Stomach smooth muscle (tissue), 2 donors: ENCODE measurements at regions not wholly inside any gene's neighbourhood (a gene's known extent, or its start where the extent isn't known, plus 50 kb on each side); places are given as distances from the start of the nearest gene placed in this dataset.
"Not testable (repeated sequence)": the region's sequence is repeated elsewhere in the genome, so short reads cannot be mapped to it uniquely, and the experiment has no call there.

Source experiments
- H3K27ac ChIP-seq: one replicate; pipeline ENCODE4 v1.7.0; 2013; ENCODE audit warnings: mild to moderate bottlenecking, low read length, inconsistent platforms
- H3K27me3 ChIP-seq, 2 donors: one replicate each; pipeline ENCODE4 v1.7.0; 2013; ENCODE audit warnings: low read length in 2 of 2; ENCODE audit not compliant: insufficient read depth in 2 of 2, control insufficient read depth in 1 of 2
- H3K36me3 ChIP-seq, 2 donors: one replicate each; pipeline ENCODE4 v1.7.0; 2013; ENCODE audit warnings: low read length in 2 of 2; ENCODE audit not compliant: control insufficient read depth in 2 of 2, insufficient read depth in 2 of 2
- H3K4me1 ChIP-seq: one replicate; pipeline ENCODE4 v1.7.0; 2013; ENCODE audit warnings: low read length; ENCODE audit not compliant: control insufficient read depth, insufficient read depth
- H3K4me3 ChIP-seq, 2 donors: one replicate each; pipeline ENCODE4 v1.7.0; 2013; ENCODE audit warnings: low read length in 2 of 2
- H3K9ac ChIP-seq, 2 donors: one replicate each; pipeline ENCODE4 v1.7.0; 2013; ENCODE audit warnings: low read length in 2 of 2, mild to moderate bottlenecking in 1 of 2
- H3K9me3 ChIP-seq, 2 donors: one replicate each; pipeline ENCODE4 v1.7.0; 2013; ENCODE audit warnings: low read length in 2 of 2; ENCODE audit not compliant: control insufficient read depth in 2 of 2
- donor health status: healthy.
- donor health status: Pancreatic carcinoma.

DNA sequence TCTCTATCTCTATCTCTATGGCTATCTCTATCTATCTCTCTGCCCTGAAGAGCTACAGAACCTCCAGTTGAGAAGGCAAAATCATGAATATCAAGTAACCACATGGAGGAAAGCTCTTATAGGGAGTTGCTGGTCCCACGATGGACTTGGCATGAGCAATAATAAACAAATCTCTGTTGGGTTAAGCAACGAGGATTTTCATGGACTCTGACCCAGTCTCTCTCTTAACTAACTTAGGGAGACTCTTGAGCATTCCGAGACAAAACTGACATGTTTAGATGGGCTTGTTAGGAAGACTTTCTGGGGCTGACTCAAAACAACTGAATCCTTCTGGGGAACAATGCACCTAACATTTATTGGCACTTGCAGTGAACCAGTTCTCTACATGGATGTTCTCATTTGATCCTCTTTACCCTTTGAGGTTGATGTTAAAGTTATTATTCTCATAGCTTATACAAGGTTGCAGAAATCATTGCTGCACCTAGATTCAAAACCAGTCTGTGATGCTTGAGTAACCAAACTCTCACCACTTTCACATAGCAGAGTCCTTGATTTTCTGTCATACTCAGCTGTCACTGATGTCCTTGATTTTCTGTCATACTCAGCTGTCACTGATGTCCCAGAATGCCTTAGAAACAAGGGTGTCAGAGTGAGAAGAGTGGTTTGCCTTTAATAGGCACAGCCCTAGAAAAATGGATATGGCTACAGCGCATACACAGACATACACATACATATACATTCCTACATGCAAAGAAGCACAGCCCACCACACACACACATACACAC, 354.6 kb upstream of the MAF start:
- Histone ChIP-seq H3K27ac (no peak overlapping the region), H3K9ac (no peak overlapping the region), H3K27me3 (no peaks in the 10 kb centered on the region), H3K4me1 (no peaks in the 10 kb centered on the region), H3K36me3 (no peaks in the 10 kb centered on the region), H3K4me3 (no peak overlapping the region), H3K9me3 (peaks cover 0 to 4% of the 10 kb centered on the region in 2 donors)

DNA sequence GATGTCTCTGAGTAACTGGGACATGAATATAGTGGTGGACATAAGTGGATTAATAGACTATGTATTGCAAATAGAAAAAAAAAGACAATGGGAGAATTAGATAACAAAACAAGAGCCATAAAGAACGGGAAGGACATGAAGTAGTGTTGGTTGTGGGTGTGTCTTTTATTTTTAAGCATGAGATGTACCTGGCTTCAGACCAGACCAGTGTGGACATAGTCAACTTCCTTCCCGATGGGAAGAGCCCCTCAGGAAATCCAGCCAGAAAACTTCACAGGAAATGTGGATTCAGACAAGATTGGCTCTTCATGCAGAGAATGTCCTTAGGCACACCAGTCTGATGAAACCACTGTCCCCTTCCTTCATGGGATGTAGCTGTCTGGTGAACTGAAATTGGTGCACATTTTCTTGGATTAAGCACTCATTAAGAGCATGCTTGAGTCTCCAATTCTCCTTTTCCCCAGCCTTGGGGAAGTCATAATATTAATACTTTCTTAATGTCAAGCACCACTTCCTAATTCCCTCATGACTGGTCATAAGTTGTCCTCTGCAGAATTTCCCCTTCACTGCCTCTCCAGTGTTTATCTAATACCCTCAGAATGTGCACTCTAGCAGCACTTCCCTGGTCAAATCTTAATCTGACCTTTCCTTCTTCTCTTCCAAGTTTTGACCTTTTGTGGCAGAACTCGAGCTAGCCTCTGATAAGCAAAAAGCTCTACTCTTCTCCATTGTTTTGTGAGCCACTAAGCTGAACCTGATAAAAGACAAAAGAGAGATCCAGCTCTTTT, 350.6 kb upstream of the MAF start:
- no peak overlapping the region for H3K27ac ChIP-seq
- no peaks in the 10 kb centered on the region for H3K9me3 ChIP-seq

DNA sequence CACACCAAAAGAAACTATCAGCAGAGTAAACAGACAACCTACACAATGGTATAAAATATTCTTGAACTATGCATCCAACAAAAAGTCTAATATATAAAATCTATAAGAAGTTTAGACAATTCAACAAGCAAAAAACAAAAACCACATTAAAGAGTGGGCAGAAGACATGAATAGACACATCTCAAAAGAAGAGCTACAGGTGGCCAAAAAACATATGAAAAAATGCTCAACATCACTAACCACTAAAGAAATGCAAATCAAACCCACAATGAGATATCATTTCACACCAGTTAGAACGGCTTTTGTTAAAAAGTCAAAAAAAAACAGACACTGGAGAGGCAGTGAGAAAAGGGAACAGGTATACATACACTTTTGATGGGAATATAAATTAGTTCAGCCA, 348.9 kb upstream of the MAF start:
- Histone ChIP-seq H3K27ac (no peak overlapping the region), H3K9ac (no peak overlapping the region), H3K36me3 (no peaks in the 10 kb centered on the region), H3K27me3 (no peaks in the 10 kb centered on the region), H3K4me1 (no peaks in the 10 kb centered on the region), H3K4me3 (no peak overlapping the region), H3K9me3 (no peaks in the 10 kb centered on the region)

More for the DNA sequence above, 350.6 kb upstream of the MAF start:
- no peaks in the 10 kb centered on the region for H3K36me3 ChIP-seq
- H3K27me3 ChIP-seq: no peaks in the 10 kb centered on the region
- no peaks in the 10 kb centered on the region for H3K4me1 ChIP-seq
- H3K4me3 ChIP-seq: no peak overlapping the region
- H3K9ac ChIP-seq: no peak overlapping the region

DNA sequence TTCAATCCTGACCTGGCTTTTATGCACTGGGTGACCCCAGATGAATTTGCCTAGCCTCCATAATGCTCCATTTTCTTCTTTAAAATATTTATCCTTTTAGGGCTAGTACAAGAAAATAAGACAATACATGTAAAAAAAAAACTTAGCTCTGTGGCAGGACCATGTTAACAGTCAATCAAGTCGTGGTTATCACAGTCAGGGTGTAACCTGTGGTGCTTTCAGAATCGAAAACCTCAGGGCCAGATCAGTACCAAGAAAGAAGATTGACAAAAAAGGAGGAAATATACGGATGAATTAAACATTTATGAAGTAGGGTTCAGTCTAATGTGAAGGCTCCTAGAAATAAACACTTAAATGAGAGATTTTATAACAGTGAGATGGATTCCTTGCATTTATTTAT, 347.2 kb upstream of the MAF start:
- Histone ChIP-seq H3K9ac (no peak overlapping the region), H3K27ac (no peak overlapping the region), H3K4me3 (no peak overlapping the region), H3K4me1 (no peaks in the 10 kb centered on the region), H3K27me3 (no peaks in the 10 kb centered on the region), H3K9me3 (no peaks in the 10 kb centered on the region), H3K36me3 (no peaks in the 10 kb centered on the region)

DNA sequence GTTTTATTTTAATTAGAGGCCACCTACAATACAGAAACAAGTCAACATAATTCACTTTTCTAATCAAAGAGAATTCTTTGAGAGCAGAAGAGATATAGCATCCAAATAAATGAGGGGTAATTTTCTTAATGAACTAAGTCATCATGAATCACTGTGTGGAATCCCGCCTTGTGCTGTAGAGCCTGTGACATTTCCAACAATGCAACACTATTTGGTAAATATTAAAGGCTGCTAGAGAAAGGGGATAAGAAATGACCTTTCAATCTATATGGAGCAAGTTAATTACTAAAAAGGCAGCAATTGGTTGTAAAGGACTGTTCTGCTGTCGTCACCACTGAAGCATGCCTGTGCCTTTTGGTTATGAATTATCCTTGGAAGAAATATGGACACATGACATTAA, 345.7 kb upstream of the MAF start:
- H3K4me1 ChIP-seq: no peaks in the 10 kb centered on the region
- H3K27ac ChIP-seq: no peak overlapping the region
- no peaks in the 10 kb centered on the region for H3K36me3 ChIP-seq
- H3K9me3 ChIP-seq: no peaks in the 10 kb centered on the region
- no peaks in the 10 kb centered on the region for H3K27me3 ChIP-seq
- no peak overlapping the region for H3K9ac ChIP-seq
- H3K4me3 ChIP-seq: no peak overlapping the region

DNA sequence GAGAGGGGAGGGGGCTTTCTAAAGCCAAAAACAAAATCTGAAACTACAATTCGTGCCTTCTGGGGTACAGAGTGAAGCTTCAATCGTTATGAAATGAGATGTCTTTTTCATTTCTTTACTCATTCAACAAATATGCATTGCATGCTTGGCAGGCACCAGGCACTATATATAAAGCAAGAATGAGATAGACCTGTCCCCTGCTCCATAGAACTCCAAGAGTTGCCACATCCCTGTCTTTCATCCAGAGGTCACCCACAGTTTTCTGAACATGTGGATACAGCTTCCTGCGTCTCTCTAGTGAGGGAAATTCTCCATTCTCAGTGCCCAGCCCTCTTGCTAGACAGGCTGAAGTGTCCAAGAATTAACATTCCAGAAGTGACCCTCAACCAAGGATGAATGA, 343.2 kb upstream of the MAF start:
- Histone ChIP-seq H3K4me3 (no peak overlapping the region), H3K4me1 (no peaks in the 10 kb centered on the region), H3K9me3 (no peaks in the 10 kb centered on the region), H3K27ac (no peak overlapping the region), H3K27me3 (no peaks in the 10 kb centered on the region), H3K36me3 (no peaks in the 10 kb centered on the region), H3K9ac (no peak overlapping the region)

DNA sequence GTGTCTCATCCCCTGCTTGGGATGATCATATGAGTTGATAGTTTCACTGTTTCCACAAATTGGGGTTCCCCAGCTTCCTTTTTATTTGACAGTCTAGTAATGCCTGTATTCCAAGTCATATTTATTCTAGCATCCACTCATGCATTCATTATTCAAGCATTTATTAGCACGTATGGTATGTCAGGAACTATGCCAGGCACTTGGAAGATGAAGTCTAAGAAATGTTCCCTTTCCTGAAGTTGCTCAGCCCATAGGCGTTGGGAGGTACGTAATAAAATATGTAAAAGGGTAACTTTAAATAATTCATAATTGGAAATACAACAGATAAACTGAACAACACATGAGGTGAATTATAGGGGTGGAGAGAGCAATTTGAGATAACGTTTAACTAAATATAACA, 338.0 kb upstream of the MAF start:
- Histone ChIP-seq H3K4me3 (no peak overlapping the region), H3K9me3 (no peaks in the 10 kb centered on the region), H3K9ac (no peak overlapping the region), H3K27me3 (no peaks in the 10 kb centered on the region), H3K36me3 (no peaks in the 10 kb centered on the region), H3K27ac (no peak overlapping the region), H3K4me1 (no peaks in the 10 kb centered on the region)

DNA sequence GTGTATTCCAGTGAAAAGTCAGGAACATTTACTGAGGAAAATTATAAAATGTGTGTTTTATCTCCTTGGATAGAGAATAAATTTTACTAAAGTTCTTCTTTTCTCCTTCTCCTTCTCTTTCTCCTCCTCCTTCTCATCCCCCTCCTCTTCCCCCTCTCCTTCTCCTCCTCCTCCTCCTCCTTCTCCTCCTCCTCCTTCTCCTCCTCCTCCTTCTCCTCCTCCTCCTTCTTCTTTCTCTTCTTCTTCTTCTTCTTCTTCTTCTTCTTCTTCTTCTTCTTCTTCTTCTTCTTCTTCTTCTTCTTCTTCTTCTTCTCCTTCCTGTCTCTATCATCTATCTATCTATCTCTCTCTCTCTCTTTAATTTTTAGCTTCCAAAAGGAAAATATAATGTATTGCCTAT, 337.1 kb upstream of the MAF start:
- not testable (repeated sequence) for H3K27me3 ChIP-seq, H3K4me1 ChIP-seq, H3K36me3 ChIP-seq, H3K27ac ChIP-seq, H3K9ac ChIP-seq, H3K4me3 ChIP-seq, H3K9me3 ChIP-seq

DNA sequence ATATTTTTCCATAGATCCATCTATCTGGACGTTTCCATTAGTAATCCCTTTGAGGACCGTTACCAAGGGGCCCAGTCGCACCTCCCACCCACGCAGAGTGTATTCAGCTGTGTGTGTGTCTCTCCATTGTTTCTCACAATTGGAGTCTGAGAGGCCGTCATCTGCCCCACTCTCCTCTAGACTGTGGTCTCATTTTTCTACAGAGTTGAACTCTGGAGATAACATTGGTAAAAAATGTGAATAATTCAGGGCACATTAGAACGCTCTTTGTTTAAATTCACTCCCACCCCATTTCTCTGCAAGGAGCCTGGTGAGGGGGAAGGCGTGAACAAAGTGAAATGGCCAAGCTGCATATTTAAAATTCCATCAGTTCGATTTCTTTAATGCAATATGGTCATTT, 333.1 kb upstream of the MAF start:
- Histone ChIP-seq H3K9me3 (no peaks in the 10 kb centered on the region), H3K36me3 (no peaks in the 10 kb centered on the region), H3K9ac (no peak overlapping the region), H3K27me3 (no peaks in the 10 kb centered on the region), H3K4me1 (peaks cover 5% of the 10 kb centered on the region), H3K4me3 (no peak overlapping the region), H3K27ac (no peak overlapping the region)

DNA sequence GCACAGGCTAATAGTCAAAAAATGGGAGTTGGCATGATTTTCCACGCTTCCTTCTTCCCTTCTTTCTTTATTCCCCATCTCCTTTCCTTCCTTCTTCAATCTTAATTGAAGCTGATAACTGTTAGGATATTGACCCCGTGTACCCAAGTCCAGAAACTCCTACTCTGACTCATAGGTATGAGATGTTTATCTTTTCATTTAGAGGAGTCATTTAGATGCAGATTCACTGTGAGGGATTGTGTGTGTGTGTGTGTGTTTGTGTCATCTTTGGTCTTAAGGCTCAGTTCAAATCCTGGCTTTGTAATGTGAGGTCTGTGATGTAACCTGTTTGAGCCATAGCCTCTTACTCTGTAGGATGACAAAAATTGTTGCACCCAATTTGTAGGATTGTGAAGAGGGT, 332.0 kb upstream of the MAF start:
- Histone ChIP-seq H3K9ac (no peak overlapping the region), H3K4me1 (peaks cover 7% of the 10 kb centered on the region), H3K27me3 (no peaks in the 10 kb centered on the region), H3K9me3 (no peaks in the 10 kb centered on the region), H3K4me3 (no peak overlapping the region), H3K36me3 (no peaks in the 10 kb centered on the region), H3K27ac (no peak overlapping the region)

DNA sequence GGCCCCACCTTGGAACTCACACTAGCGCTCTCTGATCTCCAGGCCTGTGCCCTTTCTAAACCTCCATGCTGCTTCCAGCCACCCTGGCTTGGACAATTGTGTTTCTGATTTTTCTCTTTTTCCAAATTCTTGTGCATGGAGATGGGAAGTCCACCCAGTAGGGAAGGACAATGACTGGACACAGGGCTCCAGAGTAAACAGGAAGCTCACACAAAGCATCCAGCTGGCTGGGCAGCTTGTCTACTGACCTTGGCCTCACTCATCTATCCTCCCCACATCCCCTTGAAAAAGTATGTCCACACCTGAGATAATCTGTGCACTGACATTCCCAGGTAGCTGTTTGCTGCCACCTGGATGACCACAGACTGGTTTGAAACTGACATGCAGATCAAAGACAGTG, 331.2 kb upstream of the MAF start:
- no peak overlapping the region for H3K4me3 ChIP-seq
- H3K36me3 ChIP-seq: no peaks in the 10 kb centered on the region
- peaks cover 7% of the 10 kb centered on the region for H3K4me1 ChIP-seq
- no peaks in the 10 kb centered on the region for H3K9me3 ChIP-seq
- no peaks in the 10 kb centered on the region for H3K27me3 ChIP-seq
- H3K9ac ChIP-seq: no peak overlapping the region
- H3K27ac ChIP-seq: no peak overlapping the region
